HG02981 (cell line): ENCODE measurements at regions not wholly inside any gene's neighbourhood (a gene's known extent, or its start where the extent isn't known, plus 50 kb on each side); places are given as distances from the start of the nearest gene placed in this dataset.
"Not testable (repeated sequence)": the region's sequence is repeated elsewhere in the genome, so short reads cannot be mapped to it uniquely, and the experiment has no call there.

Experiments
- ATAC-seq: cut with Tn5 transposase; IDR thresholded peaks from one replicate; pipeline ENCODE4 v1.9.1; 2021; ENCODE audit warnings: mild to moderate bottlenecking, moderate library complexity; ENCODE audit not compliant: unreplicated experiment

DNA sequence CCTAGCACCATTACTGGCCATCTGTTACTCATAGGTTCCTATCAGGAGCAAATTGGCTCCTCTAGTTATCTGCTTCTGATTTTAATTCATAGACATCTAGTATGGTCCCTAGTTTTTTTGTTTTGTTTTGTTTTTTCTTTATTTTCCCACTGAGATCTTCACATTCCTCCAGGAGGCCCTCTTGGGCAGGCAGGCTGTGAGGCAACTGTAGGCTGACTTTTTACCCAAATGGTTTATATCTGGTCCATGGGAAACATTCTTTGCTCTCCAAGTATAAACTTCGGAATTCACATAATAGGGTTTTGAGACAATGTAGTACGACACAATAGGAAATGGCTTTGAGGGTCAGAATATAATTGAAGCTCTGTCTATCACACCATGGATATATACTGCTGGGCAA, 250.9 kb upstream of the DAB2 start:
- ATAC-seq, result no peak

DNA sequence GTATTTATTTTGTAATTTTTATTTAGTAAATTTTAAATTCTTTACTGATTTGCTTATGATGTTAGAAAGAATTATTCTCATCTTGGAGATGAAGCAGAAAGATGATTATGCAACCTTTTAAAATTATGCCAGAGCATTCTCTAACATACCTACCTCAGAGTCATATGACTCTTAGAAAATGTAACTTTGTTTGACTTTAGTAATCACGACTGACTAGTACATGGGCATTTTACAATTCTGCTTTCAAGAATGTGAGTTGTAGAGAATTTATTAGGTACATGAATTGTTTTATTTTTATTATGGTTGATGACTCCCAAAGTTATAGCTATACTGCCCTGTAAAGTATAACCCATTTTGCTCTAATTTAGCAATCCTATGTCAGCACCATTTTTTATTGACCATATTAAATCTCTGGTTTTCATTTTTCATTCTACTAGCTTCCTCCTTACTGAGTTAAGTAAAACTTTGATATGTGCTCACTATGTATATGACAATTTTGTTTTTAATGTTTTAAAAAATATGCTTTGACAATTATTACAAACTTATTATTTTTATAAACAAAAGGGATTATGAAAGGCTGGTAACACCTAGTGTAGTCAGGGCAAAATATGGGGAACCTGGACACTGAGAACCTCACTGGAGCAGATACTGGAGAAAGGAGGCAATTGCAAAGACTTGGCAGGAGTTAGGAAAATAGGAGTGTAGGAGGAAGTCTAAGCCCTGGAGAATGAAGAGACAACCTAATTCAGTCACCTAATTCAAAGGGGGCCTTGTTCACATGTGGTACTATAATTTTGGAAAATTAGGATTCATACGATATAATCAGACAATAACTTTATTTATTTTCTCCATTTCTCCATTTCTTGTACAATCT, 249.7 kb upstream of the DAB2 start:
- ATAC-seq, result no peak

DNA sequence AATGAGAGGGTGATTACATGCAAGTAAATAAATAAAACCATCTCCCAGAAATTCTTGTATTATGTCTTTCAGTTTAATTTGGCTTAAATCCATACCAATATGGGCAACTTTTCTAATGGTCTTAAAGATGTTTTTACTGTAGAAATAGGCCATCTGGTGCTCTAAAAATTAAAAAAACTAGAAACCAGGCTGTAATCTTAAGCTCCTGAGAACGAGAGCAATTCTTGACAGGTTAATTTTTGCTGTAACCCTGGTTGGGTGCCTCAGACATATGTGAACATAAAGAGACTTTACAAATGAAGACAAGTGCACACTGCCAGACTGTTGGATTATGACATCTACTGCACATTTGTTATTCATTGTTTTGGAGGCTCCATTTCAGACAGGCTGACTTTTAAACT, 246.8 kb upstream of the DAB2 start:
- no peak for ATAC-seq

DNA sequence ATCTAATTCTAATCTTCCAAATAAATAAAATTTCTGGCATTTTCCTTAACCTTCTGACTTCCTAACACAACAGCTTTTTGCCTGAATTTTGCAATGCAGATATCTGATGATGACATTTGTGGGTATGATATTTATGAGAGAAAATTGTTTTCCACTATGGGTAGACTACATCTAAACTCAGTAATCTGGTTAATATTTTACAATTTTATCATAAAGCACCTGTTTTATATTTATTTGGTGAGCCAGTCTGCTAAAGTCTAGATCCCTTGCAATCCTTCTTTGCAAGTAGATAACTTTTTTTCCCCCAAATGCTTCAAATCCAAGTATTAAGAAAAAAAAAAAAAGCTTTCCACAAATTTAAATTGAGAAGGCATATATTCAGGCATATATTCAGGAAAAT, 246.2 kb upstream of the DAB2 start:
- no peak for ATAC-seq

DNA sequence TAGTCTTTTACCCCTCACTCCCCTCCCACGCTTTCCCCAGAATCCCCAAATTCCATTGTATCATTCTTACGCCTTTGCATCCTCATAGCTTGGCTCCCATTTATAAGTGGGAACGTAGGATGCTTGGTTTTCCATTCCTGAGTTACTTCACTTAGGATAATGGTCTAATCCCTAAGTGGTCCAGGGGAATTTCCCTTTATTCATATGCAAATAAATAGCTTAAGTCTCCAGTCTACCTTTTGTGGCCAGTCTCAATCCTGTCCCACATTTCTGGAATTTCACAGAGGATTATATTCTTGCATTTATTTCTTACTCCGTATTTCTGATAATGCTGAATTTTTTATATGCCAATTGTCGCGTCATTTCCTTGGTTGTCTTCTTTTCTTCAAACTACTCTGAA, 245.6 kb upstream of the DAB2 start:
- no peak for ATAC-seq

DNA sequence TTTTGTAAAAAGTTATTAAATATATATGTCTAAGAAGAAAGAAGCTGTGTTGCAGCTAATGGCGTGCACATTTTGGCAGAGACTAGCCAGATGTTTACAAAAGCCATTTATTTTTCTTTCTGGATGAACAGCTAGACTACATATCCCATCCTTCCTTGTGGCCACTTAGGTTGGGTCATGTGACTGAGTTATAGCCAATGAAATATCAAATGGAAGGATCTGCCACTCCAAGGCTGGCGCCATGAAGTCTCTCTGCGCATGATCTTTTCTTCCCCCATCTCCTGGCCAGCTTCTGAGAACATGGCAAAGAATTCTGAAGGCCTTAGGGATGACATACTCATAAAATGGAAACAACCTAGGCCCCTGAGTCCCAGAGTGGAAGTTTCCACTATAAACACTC, 244.2 kb upstream of the DAB2 start:
- no peak for ATAC-seq

DNA sequence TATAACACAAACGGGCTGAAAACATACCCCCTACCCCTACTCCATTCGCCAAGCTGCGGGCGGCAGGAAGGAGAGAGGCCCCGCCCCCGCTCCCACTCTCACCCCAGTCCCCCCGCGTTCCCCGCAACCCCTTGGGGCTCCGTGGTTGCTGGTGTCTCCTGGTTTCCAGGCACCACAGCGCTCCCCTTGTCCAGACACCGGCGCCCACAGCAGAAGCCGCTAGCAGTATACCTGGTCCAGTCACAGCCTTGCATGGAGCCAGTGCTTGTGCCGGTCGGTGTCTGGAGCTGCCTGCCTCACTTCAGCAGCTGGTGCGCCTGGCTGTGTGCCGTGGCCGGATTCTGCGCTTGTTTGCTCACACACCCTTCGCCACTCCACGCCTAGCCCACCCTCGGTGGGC, 240.5 kb upstream of the DAB2 start:
- ATAC-seq, result no peak

DNA sequence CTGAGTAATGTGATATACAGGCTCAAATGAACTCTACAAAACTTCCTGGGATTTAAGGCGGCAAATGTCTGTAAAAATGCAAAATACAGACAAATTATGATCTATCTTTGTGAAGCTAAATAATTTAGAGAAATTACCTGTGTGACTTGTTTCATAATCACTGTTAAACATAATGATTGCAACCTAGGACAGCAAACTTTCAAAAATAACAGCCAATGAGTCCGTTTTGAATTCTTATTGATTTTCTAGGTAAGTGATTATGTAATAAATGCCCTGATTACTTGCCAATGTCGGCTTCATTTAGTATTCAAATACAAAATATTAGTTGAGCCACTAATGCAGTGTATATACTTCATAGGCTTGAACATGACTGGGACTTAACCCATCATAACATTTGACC, 238.2 kb upstream of the DAB2 start:
- no peak for ATAC-seq

DNA sequence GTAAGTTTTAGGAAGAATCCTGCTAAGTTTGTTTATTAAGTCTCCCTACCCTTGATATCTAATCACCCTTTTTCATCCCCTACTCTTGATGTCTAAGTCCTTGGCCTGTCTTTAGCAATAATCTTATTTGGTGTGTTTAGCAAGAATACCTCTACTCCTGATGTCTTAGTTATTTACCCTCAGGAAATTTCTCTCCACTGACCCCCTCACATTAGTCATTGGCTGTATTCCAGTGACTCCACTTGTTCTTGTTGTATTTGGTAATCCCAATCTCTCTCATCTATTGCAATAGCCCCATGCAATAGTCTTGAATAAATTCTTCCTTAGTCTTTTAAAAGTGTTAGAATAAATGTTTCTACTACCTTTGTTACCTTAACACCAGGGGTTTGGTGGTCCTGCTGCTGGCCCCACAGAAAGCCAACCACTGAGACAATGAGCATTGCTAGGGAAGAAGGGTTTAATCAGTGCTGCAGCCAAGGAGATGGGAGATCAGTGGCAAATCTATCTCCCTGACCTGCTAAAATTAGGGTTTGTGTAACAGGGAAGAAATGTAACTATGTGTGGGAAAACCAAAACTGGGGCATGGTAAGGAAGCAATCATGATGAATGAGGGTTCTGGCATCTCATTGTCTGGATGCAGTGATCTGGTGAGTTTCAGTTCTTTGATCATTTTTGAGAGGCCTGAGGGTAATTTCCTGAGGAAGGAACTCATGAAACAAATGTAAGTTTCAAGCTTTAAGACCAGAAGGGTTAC, 236.4 kb upstream of the DAB2 start:
- no peak for ATAC-seq

DNA sequence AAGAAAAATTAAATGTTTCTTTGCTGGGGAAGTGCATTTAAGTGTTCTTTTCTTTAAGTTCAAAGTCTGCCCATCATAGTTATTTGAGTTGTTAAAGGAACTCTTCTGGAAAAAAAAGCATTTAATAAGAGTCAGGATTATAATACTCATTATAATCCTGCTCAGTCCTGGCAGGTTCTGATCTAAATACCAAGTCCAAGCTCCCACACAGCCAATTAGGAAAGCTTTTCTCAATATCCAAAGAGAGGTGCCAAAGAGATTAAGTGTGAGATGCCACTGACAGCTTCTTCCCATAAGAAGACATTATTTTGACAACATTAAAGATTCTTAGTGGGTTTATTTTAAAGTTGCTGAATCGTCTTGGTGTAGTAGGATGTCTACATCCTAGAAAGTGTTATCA, 235.2 kb upstream of the DAB2 start:
- no peak for ATAC-seq

DNA sequence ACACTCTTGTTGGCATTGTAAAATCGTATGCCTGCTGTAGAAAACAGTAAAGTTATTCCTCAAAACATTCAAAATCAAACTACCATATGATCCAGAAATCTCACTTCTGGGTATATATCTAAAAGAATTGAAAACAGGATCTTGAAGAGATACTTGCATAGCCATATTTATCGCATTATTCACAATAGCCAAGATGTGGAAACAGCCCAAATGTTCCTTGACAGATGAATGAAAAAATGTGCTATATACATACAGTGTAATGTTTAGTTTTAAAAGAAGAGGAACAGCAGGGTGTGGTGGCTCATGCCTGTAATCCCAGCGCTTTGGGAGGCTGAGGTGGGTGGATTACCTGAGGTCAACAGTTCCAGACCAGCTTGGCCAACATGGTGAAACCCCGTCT, 234.1 kb upstream of the DAB2 start:
- ATAC-seq, result no peak

DNA sequence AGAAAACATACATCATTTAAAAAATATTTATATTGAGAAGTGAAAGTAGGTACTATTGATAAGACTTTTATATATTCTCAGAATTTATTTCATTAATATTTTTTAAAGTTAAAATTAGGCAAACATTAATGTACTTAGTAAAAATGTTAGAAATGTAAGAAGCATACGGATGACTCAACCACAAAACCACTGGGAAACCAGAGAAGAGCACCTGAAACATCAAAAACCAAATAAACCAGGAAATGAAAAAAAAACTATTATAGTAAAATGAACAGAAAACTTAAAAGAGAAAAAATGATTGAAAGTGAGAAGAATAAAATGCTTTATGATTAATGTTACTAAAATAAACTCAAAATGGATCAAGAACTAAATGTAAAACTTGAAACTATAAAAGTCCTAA, 233.2 kb upstream of the DAB2 start:
- ATAC-seq, result peak; percentile 58

DNA sequence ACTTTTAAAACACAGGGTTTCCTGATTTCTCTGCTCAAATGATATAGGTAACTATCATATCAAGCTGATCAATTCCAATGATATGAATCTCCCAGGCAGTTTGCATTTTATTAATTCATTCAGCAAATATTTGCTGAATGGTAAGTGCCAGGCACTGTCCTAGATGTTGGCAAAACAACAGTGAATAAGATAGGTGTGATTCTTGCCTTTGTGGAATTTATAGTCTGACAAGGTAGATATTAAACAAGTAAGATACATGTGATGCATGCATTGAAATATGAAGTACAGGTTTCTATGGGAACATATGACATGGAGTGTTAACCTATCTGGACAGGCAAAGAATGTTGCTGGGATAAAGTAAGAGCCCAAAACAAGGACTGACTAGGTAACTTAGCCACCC, 231.8 kb upstream of the DAB2 start:
- ATAC-seq, result no peak

DNA sequence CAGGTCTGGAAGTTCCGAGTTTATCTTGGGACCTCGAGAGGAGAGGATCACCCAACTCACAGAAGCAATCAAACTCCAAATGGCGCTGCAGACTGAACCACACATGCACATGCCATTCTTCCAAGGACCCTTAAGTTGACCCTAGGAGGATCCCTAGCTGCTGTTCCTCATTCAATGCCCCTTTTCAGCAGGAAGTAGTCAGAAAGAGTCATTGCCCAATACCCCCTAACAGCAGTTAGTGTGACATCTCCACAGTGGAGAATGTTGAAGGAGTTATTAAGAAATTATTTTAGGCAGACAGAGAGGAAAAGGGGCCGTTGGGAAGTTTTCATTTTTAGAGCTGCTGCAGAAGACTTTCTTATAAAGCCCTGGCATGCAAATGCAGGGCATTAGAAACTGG, 229.9 kb upstream of the DAB2 start:
- no peak for ATAC-seq

DNA sequence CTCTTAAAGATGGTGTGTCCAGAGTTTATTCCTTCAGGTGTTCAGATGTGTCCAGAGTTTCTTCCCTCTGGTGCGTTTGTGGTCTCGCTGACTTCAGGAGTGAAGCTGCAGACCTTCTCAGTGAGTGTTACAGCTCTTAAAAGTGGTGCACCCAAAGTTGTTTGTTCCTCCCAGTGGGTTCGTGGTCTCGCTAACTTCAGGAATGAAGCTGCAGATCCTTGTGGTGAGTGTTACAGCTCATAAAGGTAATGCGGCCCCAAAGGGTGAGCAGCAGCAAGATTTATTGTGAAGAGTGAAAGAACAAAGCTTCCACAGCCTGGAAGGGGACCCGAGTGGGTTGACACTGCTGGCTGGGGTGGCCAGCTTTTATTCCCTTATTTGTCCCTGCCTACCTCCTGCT, 227.7 kb upstream of the DAB2 start:
- ATAC-seq, result not testable (repeated sequence)

DNA sequence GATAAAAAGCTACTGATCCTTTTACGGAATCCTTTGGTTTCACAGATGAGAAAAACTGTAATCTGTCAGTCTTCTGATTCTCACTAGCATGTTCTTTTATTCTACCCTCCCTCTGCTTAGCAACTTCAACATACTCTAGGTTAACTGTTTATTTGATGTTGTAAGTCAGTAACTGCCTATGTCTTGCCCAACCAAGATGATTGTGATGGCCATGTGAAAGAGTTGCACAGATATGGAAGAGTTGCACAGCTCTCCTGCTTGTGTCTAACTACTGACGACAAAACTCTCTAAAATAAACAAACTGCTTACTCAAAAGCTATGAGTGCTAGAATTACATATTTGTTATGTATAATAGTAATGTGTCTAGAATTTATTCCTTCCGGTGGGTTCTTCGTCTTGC, 227.3 kb upstream of the DAB2 start:
- no peak for ATAC-seq

DNA sequence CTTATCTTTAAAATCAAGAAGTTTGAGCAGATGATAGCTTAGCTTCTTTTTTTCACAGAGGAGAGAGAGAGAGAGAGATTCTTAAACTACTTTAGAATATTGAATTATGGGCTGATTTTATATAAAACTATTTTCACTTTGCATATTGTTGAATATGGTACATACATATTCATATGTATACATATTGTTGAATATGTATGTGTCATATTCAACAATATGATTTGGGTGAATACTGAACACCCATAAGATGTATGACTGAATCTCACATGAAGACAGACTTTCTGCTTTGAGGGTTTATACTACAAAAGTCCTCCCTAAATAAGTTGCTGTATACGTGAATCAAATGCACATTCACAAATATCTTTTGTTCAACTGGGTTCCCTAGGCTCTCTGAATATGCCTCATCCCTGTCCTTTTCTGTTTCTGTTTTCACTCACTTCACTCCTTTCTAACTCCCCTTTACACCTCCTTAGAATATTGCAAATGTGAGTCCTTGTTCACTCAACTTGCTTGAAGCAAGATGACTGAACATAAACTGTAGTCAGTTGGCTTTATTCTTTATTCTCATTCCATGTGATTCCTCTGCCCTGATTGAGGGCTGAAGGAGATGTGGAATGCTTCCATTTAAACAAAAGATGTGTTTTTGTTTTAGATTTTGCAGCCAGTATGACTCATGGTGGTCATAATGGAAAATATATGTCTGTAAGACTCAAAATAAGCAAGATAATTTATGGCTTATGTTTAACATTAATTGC, 225.4 kb upstream of the DAB2 start:
- no peak for ATAC-seq

DNA sequence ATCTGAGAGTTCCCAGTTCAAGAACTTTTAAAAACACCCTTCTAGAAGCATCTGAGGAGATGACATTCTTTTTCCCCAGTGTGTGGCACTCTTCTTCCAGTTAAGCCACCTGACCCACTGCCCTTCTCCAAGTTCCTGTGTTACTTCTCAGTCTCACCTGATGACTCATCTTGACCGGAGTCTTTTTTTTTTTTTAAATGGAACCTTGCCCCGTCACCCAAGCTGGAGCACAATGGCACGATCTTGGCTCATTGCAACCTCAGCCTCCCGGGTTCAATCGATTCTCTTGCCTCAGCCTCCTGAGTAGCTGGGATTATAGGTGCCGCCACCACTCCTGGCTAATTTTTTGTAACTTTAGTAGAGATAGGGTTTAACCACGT, 224.1 kb upstream of the DAB2 start:
- no peak for ATAC-seq

DNA sequence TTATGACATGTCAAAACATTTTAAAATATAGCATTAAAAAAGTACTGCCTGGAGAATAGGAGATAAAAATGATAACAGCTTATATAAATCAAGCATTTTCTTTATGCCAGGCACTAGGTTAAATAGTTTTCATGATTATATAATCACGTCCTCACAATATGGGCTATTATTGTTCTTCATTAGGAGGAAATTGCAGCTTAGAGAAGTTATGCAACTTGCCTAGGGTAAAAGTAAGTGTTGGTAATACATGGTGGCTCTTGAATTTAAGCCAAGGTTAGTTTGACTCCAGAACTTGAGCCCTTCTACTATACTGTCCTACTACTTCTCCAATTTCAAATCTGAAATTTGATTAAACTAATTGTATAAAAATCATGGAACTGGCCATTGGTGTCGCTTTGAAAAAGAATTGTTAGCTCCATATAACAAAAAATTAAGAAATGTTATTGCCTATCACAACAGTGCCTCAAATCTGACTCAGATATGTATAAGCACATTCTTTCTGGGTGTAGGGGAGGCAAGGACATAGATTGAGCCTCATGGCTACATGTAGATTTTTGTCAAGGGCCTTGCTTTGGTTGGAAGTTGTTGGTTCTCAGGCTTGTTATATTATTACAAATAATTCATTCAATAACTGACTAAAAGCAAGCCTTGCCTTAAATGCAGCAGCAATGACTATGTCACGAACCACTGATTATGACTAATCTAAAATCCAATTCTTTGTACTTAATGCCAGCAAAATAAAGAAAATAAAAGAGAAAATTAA, 223.5 kb upstream of the DAB2 start:
- no peak for ATAC-seq

DNA sequence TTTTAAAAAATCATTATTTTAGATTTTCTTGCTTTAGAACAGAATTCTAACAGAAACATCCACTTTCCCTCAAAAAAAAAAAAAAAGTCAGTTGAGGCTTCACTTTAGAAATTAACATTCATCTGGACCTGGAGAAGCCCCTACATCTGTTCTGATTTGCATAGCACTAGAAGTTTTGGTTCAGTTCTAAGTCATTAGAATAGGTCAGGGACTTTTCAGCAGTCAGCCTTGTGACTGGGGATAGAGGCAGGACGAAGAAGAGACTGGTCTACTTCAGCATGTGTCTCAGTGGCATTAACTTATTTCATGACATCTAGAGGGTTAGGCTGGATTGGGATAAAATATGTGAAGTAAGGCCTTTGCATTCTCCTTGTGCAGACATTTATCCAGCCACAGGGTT, 215.8 kb upstream of the DAB2 start:
- ATAC-seq, result peak; percentile 90

DNA sequence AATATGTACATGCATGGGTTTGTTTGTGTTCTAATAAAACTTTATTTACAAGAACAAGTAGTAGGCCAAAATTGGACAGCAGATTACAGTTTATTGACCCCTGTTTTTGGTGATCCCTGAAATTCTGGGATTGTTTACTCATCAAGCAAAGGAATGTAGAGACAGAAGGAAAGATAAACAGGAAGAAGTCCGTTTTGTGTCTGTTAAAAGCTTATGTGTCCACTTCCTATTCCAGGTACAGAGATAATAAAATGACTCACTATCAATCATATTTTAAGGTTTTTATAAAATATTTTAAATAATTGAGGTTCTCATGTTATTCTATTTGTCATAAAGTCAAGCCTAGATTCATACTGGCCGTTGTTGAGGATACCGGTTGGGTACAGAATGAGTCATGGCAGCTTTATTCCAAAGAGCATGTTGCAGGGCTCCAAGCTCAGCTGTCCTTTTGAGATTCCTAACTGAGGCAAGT, 214.9 kb upstream of the DAB2 start:
- ATAC-seq, result no peak
